ENCODE measurements at regions not wholly inside any gene's neighbourhood (a gene's known extent, or its start where the extent isn't known, plus 50 kb on each side); places are given as distances from the start of the nearest gene placed in this dataset.

- no peak overlapping the region for H3K9ac ChIP-seq
- no peaks in the 10 kb centered on the region for H3K79me2 ChIP-seq
- H3K4me3 ChIP-seq (ENCODE audit: low read depth, low read length) = no peak overlapping the region
- H3K27ac ChIP-seq = no peak overlapping the region
- H3K9me3 ChIP-seq (ENCODE audit: control insufficient read depth, low read length) = no peaks in the 10 kb centered on the region
- H2AFZ ChIP-seq = no peak overlapping the region
- no peaks in the 10 kb centered on the region for H3K4me1 ChIP-seq
- no peak for TF ChIP-seq CTCF (IDR thresholded peaks at IDR 0.05)
- H3K36me3 ChIP-seq (ENCODE audit: control insufficient read depth, insufficient read depth, low read length) = no peaks in the 10 kb centered on the region
- H3K4me2 ChIP-seq (ENCODE audit: low read length) = no peak overlapping the region
- no peaks in the 10 kb centered on the region for H3K27me3 ChIP-seq (ENCODE audit: control insufficient read depth, insufficient read depth, low read length)
Observed at GRCh38 chr4:11299016-11299415, 129.7 kb downstream of the HS3ST1 start.

- no peak for TF ChIP-seq CTCF (IDR thresholded peaks at IDR 0.05)
- no peaks in the 10 kb centered on the region for H3K36me3 ChIP-seq (ENCODE audit: control insufficient read depth, insufficient read depth, low read length)
Observed at GRCh38 chr4:11298451-11298850, 130.2 kb downstream of the HS3ST1 start.

GRCh38 chr4:11297627-11298026 is 131.1 kb downstream of the HS3ST1 start:
- Histone ChIP-seq H3K9ac (no peak overlapping the region), H2AFZ (no peak overlapping the region), H3K79me2 (no peaks in the 10 kb centered on the region), H3K27me3 (ENCODE audit: control insufficient read depth, insufficient read depth, low read length) (no peaks in the 10 kb centered on the region), H3K4me3 (ENCODE audit: low read depth, low read length) (no peak overlapping the region), H3K9me3 (ENCODE audit: control insufficient read depth, low read length) (no peaks in the 10 kb centered on the region), H3K4me1 (no peaks in the 10 kb centered on the region), H3K27ac (no peak overlapping the region), H3K4me2 (ENCODE audit: low read length) (no peak overlapping the region), H3K36me3 (ENCODE audit: control insufficient read depth, insufficient read depth, low read length) (no peaks in the 10 kb centered on the region)
- no peak for TF ChIP-seq CTCF (IDR thresholded peaks at IDR 0.05)

More at GRCh38 chr4:11298451-11298850, 130.2 kb downstream of the HS3ST1 start:
- Histone ChIP-seq H2AFZ (no peak overlapping the region), H3K4me1 (no peaks in the 10 kb centered on the region), H3K9me3 (ENCODE audit: control insufficient read depth, low read length) (no peaks in the 10 kb centered on the region), H3K27me3 (ENCODE audit: control insufficient read depth, insufficient read depth, low read length) (no peaks in the 10 kb centered on the region), H3K9ac (no peak overlapping the region), H3K4me2 (ENCODE audit: low read length) (no peak overlapping the region), H3K27ac (no peak overlapping the region), H3K79me2 (no peaks in the 10 kb centered on the region), H3K4me3 (ENCODE audit: low read depth, low read length) (no peak overlapping the region)

GRCh38 chr4:11297201-11297600 is 131.5 kb downstream of the HS3ST1 start:
- H3K36me3 ChIP-seq (ENCODE audit: control insufficient read depth, insufficient read depth, low read length) = no peaks in the 10 kb centered on the region
- H3K4me1 ChIP-seq = no peaks in the 10 kb centered on the region
- H3K4me3 ChIP-seq (ENCODE audit: low read depth, low read length) = no peak overlapping the region
- no peak overlapping the region for H3K4me2 ChIP-seq (ENCODE audit: low read length)
- no peaks in the 10 kb centered on the region for H3K79me2 ChIP-seq
- no peak overlapping the region for H2AFZ ChIP-seq
- no peak overlapping the region for H3K27ac ChIP-seq
- no peak overlapping the region for H3K9ac ChIP-seq
- no peaks in the 10 kb centered on the region for H3K27me3 ChIP-seq (ENCODE audit: control insufficient read depth, insufficient read depth, low read length)
- H3K9me3 ChIP-seq (ENCODE audit: control insufficient read depth, low read length) = no peaks in the 10 kb centered on the region
- TF ChIP-seq CTCF (IDR thresholded peaks at IDR 0.05) = no peak

- no peak overlapping the region for H3K9ac ChIP-seq
- TF ChIP-seq CTCF (IDR thresholded peaks at IDR 0.05) = no peak
- no peaks in the 10 kb centered on the region for H3K36me3 ChIP-seq (ENCODE audit: control insufficient read depth, insufficient read depth, low read length)
- H3K4me1 ChIP-seq = no peaks in the 10 kb centered on the region
- H3K4me2 ChIP-seq (ENCODE audit: low read length) = no peak overlapping the region
- no peaks in the 10 kb centered on the region for H3K79me2 ChIP-seq
- no peak overlapping the region for H3K27ac ChIP-seq
- H3K4me3 ChIP-seq (ENCODE audit: low read depth, low read length) = no peak overlapping the region
- H3K9me3 ChIP-seq (ENCODE audit: control insufficient read depth, low read length) = no peaks in the 10 kb centered on the region
- no peaks in the 10 kb centered on the region for H3K27me3 ChIP-seq (ENCODE audit: control insufficient read depth, insufficient read depth, low read length)
- H2AFZ ChIP-seq = no peak overlapping the region
Observed at GRCh38 chr4:11293866-11294265, 134.8 kb downstream of the HS3ST1 start.
